SK-N-SH (cell line): ENCODE measurements at regions not wholly inside any gene's neighbourhood (a gene's known extent, or its start where the extent isn't known, plus 50 kb on each side); places are given as distances from the start of the nearest gene placed in this dataset.

Experiments used
- CTCF ChIA-PET: fragments of 300-600, 350-600 bp; formaldehyde crosslinking; extraction: SDS; loops from one replicate; lab custom pipeline; 2021; lab: Yijun Ruan, JAX
- POLR2A ChIA-PET: fragments of 350-600 bp; sonication (Branson Sonifier 250); formaldehyde crosslinking; extraction: SDS; loops from one replicate; lab custom pipeline; 2020; ENCODE audit warnings: antibody characterized with exemption, inconsistent platforms; lab: Yijun Ruan, JAX
- DNase-seq: peaks from one replicate; pipeline ENCODE4 v3.0.0; 2012
- H2AFZ ChIP-seq: fragments of 200-600 bp; sonication (generic); 2 replicates; pipeline ENCODE4 v1.8.1; 2016; ENCODE audit warnings: antibody characterized with exemption, mild to moderate bottlenecking, low read depth
- H3F3A ChIP-seq: fragments of 200-600 bp; sonication (generic); replicated peaks from 2 replicates; pipeline ENCODE3; 2016; ENCODE audit warnings: antibody characterized with exemption, mild to moderate bottlenecking; ENCODE audit not compliant: insufficient read depth
- H3K27ac ChIP-seq, 2 experiments: fragments of 200-500 bp in 1 of 2; fragments of 200-600 bp in 1 of 2; sonication (Bioruptor generic) in 1 of 2; sonication (generic), shearing (Covaris generic) in 1 of 2; 2 replicates each; pipeline versions ENCODE4 v1.5.1 to v1.6.1; 2014 to 2016; ENCODE audit warnings: low read depth in 2 of 2, inconsistent platforms in 1 of 2, low read length in 1 of 2, mild to moderate bottlenecking in 1 of 2, mixed read lengths in 1 of 2
- H3K27me3 ChIP-seq: fragments of 200-600 bp; sonication (generic), shearing (Covaris generic); 2 replicates; pipeline ENCODE4 v1.6.1; 2016; ENCODE audit warnings: mixed run types; ENCODE audit not compliant: insufficient read depth
- H3K36me3 ChIP-seq, 2 experiments: fragments of 200-500 bp in 1 of 2; fragments of 200-600 bp in 1 of 2; sonication (Bioruptor generic) in 1 of 2; sonication (generic) in 1 of 2; replicated peaks in 1 of 2; 2 replicates each; pipeline versions ENCODE3 to v1.5.1; 2014 to 2016; ENCODE audit warnings: low read length in 1 of 2, mild to moderate bottlenecking in 1 of 2; ENCODE audit not compliant: insufficient read depth in 2 of 2, control insufficient read depth in 1 of 2
- H3K4me1 ChIP-seq, 2 experiments: fragments of 200-500 bp in 1 of 2; fragments of 200-600 bp in 1 of 2; sonication (Bioruptor generic) in 1 of 2; sonication (generic), shearing (Covaris generic) in 1 of 2; 2 replicates each; pipeline versions ENCODE4 v1.5.1 to v1.6.1; 2014 to 2016; ENCODE audit warnings: low read depth in 1 of 2, low read length in 1 of 2, mixed run types in 1 of 2; ENCODE audit not compliant: insufficient read depth in 2 of 2, control insufficient read depth in 1 of 2
- H3K4me2 ChIP-seq: fragments of 200-600 bp; sonication (generic), shearing (Covaris generic); 2 replicates; pipeline ENCODE4 v1.6.1; 2017; ENCODE audit warnings: mixed run types
- H3K4me3 ChIP-seq, 2 experiments: fragments of 200-500 bp in 1 of 2; fragments of 200-600 bp in 1 of 2; sonication (Bioruptor generic) in 1 of 2; sonication (generic), shearing (Covaris generic) in 1 of 2; 2 replicates each; pipeline versions ENCODE4 v1.5.1 to v1.8.1; 2014 to 2016; ENCODE audit warnings: low read depth in 2 of 2, inconsistent platforms in 1 of 2, low read length in 1 of 2, mild to moderate bottlenecking in 1 of 2, mixed read lengths in 1 of 2, moderate library complexity in 1 of 2
- H3K79me2 ChIP-seq: fragments of 200-600 bp; sonication (generic); 2 replicates; pipeline ENCODE4 v1.8.1; 2017; ENCODE audit warnings: mild to moderate bottlenecking; ENCODE audit not compliant: insufficient read depth
- H3K9ac ChIP-seq: fragments of 200-600 bp; sonication (generic); 2 replicates; pipeline ENCODE4 v1.6.1; 2017; ENCODE audit warnings: mixed run types
- H3K9me2 ChIP-seq: fragments of 200-600 bp; sonication (generic); 2 replicates; pipeline ENCODE4 v1.6.1; 2017; ENCODE audit warnings: mixed run types
- H3K9me3 ChIP-seq: fragments of 200-600 bp; sonication (generic); 2 replicates; pipeline ENCODE4 v1.6.1; 2017; ENCODE audit warnings: mixed run types, mild to moderate bottlenecking, moderate library complexity
- H4K20me1 ChIP-seq: fragments of 200-600 bp; sonication (generic); 2 replicates; pipeline ENCODE4 v1.6.1; 2017; ENCODE audit warnings: mild to moderate bottlenecking, mixed run types; ENCODE audit not compliant: insufficient read depth
- CHD2 ChIP-seq: fragments of 150-350 bp; IDR thresholded peaks from 2 replicates; pipeline ENCODE4 v1.6.1; 2018; ENCODE audit warnings: low read length; ENCODE audit not compliant: partially characterized antibody
- ELF1 ChIP-seq: IDR thresholded peaks from 2 replicates; pipeline ENCODE4 v1.4.0; 2012
- EP300 ChIP-seq, 2 experiments: IDR thresholded peaks; 2 replicates each; pipeline versions ENCODE4 v1.4.0 to v1.6.1; 2012; ENCODE audit warnings: borderline replicate concordance in 1 of 2, low read depth in 1 of 2, low read length in 1 of 2
- EZH2phosphoT487 ChIP-seq: fragments of 200-600 bp; sonication (generic); IDR thresholded peaks from 2 replicates; pipeline ENCODE4 v1.6.1; 2017; ENCODE audit warnings: low read depth, mixed run types, mild to moderate bottlenecking, antibody characterized with exemption, moderate library complexity, borderline replicate concordance
- FOSL2 ChIP-seq: IDR thresholded peaks from 2 replicates; pipeline ENCODE4 v1.4.0; 2012; ENCODE audit warnings: low read depth, mild to moderate bottlenecking, moderate library complexity, borderline replicate concordance
- FOXJ3 ChIP-seq: sonication (generic); formaldehyde crosslinking; IDR thresholded peaks from 2 replicates; pipeline ENCODE4 v1.5.1; 2020; ENCODE audit warnings: mild to moderate bottlenecking, missing genetic modification reagents
- IRF3 ChIP-seq: fragments of 150-350 bp; IDR thresholded peaks from 2 replicates; pipeline ENCODE4 v1.6.1; 2016; ENCODE audit warnings: mild to moderate bottlenecking, low read depth, low read length
- MEF2A ChIP-seq: IDR thresholded peaks from 2 replicates; pipeline ENCODE4 v1.4.0; 2012; ENCODE audit warnings: low read depth, borderline replicate concordance
- MXI1 ChIP-seq: IDR thresholded peaks from 2 replicates; pipeline ENCODE4 v1.6.1; 2012; ENCODE audit warnings: mild to moderate bottlenecking, low read depth, low read length, improper control_type of control experiment
- POLR2AphosphoS5 ChIP-seq: IDR thresholded peaks from 2 replicates; pipeline ENCODE4 v1.6.1; 2012; ENCODE audit warnings: low read depth, low read length
- RAD21 ChIP-seq: IDR thresholded peaks from 2 replicates; pipeline ENCODE4 v1.6.1; 2012; ENCODE audit warnings: mild to moderate bottlenecking, low read length
- REST ChIP-seq: IDR thresholded peaks from 2 replicates; pipeline ENCODE4 v1.6.1; 2012; ENCODE audit warnings: mild to moderate bottlenecking, low read depth, low read length, moderate library complexity
- SIN3A ChIP-seq: IDR thresholded peaks from 2 replicates; pipeline ENCODE4 v1.6.1; 2012; ENCODE audit warnings: low read depth, mild to moderate bottlenecking, low read length, moderate library complexity, borderline replicate concordance
- TEAD4 ChIP-seq: IDR thresholded peaks from 2 replicates; pipeline ENCODE4 v1.4.0; 2012; ENCODE audit warnings: mild to moderate bottlenecking, borderline replicate concordance; ENCODE audit not compliant: insufficient read depth
- USF2 ChIP-seq: fragments of 150-350 bp; IDR thresholded peaks from 2 replicates; pipeline ENCODE4 v1.6.1; 2017; ENCODE audit warnings: antibody characterized with exemption, low read length, low read depth, borderline replicate concordance
- WGBS: methylation state at CpG from one replicate; pipeline ENCODE4 v1.1.6; 2017; ENCODE audit warnings: low lambda C conversion rate; 5-methylcytosine and 5-hydroxymethylcytosine counted together

GRCh38 chr18:6561862-6562291 is 147.2 kb upstream of the L3MBTL4 start:
- no peak for DNase-seq
- ChIA-PET POLR2A (no interaction called here), CTCF (no interaction called here)
- Histone ChIP-seq H3F3A (no peaks in the 10 kb centered on the region), H3K9me2 (no peaks in the 10 kb centered on the region), H3K4me3 (no peak overlapping the region), H3K4me1 (peaks cover 0 to 28% of the 10 kb centered on the region in 2 experiments; a peak in 2 of 4 replicates), H3K27ac (no peak overlapping the region), H3K4me2 (no peak overlapping the region), H2AFZ (no peak overlapping the region), H4K20me1 (no peaks in the 10 kb centered on the region), H3K9me3 (no peaks in the 10 kb centered on the region), H3K27me3 (no peaks in the 10 kb centered on the region), H3K36me3 (no peaks in the 10 kb centered on the region), H3K9ac (no peak overlapping the region), H3K79me2 (no peaks in the 10 kb centered on the region)
- TF ChIP-seq IRF3 (no peak), POLR2AphosphoS5 (no peak), FOXJ3 (CRISPR knock-in tag) (no peak), RAD21 (no peak), MEF2A (no peak), REST (no peak), EP300 (IDR thresholded peaks at IDR 0.05; ENCODE audit: borderline replicate concordance in 1 of 2, low read depth in 1 of 2, low read length in 1 of 2) (no peak), SIN3A (no peak), FOSL2 (no peak), MXI1 (no peak), EZH2phosphoT487 (no peak), TEAD4 (no peak), CHD2 (no peak), ELF1 (no peak), USF2 (no peak)
- 84% methylated on average over 8 of the region's 8 CpGs for WGBS
